Nucleus accumbens (tissue), 56 donors: ENCODE measurements at regions not wholly inside any gene's neighbourhood (a gene's known extent, or its start where the extent isn't known, plus 50 kb on each side); places are given as distances from the start of the nearest gene placed in this dataset.
"Not testable (repeated sequence)": the region's sequence is repeated elsewhere in the genome, so short reads cannot be mapped to it uniquely, and the experiment has no call there.

Experiments
- DNase-seq, 56 donors: peaks; one replicate each; lab custom pipeline; 2025; lab: John Stamatoyannopoulos, UW

- no peak for DNase-seq
These were observed 94.5 kb upstream of the CPM start for GRCh38 chr12:69027411-69027881.

GRCh38 chr12:69028941-69029729 is 96.2 kb upstream of the CPM start:
- peak in 1 of 56 donors; percentile 4 for DNase-seq

GRCh38 chr12:69030321-69030720 is 97.3 kb upstream of the CPM start:
- DNase-seq, result no peak

- DNase-seq, result no peak
These were observed 103.6 kb upstream of the CPM start for GRCh38 chr12:69036533-69036932.

GRCh38 chr12:69036999-69037398 is 104.0 kb upstream of the CPM start:
- no peak for DNase-seq

- no peak for DNase-seq
These were observed 106.9 kb upstream of the CPM start for GRCh38 chr12:69039911-69040310.

GRCh38 chr12:69042557-69042956 is 109.6 kb upstream of the CPM start:
- no peak for DNase-seq

- DNase-seq, result no peak
These were observed 110.0 kb upstream of the CPM start for GRCh38 chr12:69042970-69043369.

GRCh38 chr12:69044887-69045286 is 111.9 kb upstream of the CPM start:
- no peak for DNase-seq

GRCh38 chr12:69045430-69045829 is 112.5 kb upstream of the CPM start:
- DNase-seq, result no peak

- DNase-seq, result no peak
These were observed 113.4 kb upstream of the CPM start for GRCh38 chr12:69046363-69046762.

GRCh38 chr12:69046920-69047319 is 113.9 kb upstream of the CPM start:
- no peak for DNase-seq

- DNase-seq, result no peak
These were observed 115.0 kb upstream of the CPM start for GRCh38 chr12:69047990-69048389.

GRCh38 chr12:69049855-69050254 is 116.9 kb upstream of the CPM start:
- DNase-seq, result not testable (repeated sequence)

GRCh38 chr12:69052613-69053408 is 119.8 kb upstream of the CPM start:
- no peak for DNase-seq

GRCh38 chr12:69054343-69055056 is 121.5 kb upstream of the CPM start:
- no peak for DNase-seq

GRCh38 chr12:69055280-69055679 is 122.3 kb upstream of the CPM start:
- DNase-seq, result no peak

GRCh38 chr12:69055706-69056105 is 122.7 kb upstream of the CPM start:
- DNase-seq, result no peak

GRCh38 chr12:69056743-69057515 is 124.0 kb upstream of the CPM start:
- DNase-seq, result no peak

GRCh38 chr12:69057742-69058141 is 124.8 kb upstream of the CPM start:
- no peak for DNase-seq
